GM12872 (cell line): ENCODE measurements at regions not wholly inside any gene's neighbourhood (a gene's known extent, or its start where the extent isn't known, plus 50 kb on each side); places are given as distances from the start of the nearest gene placed in this dataset.

Experiments
- TF ChIP-seq, protein P1 (sequence below): IDR thresholded peaks from 3 replicates; pipeline ENCODE4 v1.5.1; 2011; ENCODE audit warnings: low read depth, mild to moderate bottlenecking, low read length, moderate library complexity; ENCODE audit not compliant: insufficient read depth

DNA sequence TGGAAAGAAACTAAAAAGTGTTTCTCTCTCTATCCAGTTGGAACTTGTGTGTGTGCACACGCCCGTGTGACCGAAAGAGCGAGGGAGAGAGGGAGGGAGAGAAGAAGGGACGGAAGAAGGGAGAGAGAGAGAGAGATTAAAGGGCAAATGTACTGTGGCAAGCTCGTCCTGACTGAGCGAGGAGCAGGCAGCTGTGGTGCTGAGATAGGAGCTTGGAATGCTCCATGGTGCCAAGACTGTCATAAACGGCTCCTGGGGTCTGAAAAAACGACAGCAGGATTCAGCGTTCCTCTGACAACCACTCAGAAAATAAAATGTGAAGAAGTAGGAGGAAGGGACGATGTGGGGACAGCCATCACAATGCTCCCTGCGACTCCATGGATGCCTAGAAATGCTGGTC lies 276.0 kb downstream of the SV2B start:
- TF ChIP-seq, protein P1, sequence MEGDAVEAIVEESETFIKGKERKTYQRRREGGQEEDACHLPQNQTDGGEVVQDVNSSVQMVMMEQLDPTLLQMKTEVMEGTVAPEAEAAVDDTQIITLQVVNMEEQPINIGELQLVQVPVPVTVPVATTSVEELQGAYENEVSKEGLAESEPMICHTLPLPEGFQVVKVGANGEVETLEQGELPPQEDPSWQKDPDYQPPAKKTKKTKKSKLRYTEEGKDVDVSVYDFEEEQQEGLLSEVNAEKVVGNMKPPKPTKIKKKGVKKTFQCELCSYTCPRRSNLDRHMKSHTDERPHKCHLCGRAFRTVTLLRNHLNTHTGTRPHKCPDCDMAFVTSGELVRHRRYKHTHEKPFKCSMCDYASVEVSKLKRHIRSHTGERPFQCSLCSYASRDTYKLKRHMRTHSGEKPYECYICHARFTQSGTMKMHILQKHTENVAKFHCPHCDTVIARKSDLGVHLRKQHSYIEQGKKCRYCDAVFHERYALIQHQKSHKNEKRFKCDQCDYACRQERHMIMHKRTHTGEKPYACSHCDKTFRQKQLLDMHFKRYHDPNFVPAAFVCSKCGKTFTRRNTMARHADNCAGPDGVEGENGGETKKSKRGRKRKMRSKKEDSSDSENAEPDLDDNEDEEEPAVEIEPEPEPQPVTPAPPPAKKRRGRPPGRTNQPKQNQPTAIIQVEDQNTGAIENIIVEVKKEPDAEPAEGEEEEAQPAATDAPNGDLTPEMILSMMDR = no peak

DNA sequence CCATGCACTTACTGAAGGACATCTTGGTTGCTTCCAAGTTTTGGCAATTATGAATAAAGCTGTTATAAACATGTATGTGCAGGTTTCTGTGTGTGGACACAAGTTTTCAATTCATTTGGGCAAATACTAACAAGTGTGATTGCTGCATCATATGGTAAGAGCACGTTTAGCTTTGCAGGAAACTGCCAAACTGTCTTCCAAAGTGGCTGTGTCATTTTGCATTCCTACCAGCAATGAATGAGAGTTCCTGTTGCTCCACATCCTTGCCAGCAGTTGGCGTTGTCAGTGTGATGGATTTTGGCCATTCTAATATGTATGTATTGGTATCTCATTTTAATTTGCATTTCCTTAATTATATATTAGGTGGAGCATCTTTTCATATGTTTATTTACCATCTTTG lies 280.1 kb downstream of the SV2B start:
- TF ChIP-seq, protein P1 = no peak

DNA sequence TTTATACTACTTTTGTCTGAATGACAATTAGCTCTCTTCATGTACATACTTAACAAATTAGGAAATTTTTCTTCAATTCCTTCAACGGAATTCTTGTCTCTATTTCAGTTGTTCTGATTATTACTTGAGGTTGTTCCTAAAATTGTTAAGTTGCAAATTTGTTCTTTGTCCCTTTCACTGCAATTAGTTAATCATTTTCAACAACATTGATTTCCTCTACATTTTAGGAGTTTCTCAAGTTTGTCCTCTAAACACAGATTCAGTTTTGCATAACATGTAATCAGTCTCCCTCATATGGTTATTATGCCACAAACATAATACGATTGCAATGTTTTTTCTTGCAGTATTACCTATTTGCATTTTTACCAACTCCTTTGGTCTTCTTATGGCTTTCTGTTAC lies 283.5 kb downstream of the SV2B start:
- TF ChIP-seq, protein P1 = no peak

DNA sequence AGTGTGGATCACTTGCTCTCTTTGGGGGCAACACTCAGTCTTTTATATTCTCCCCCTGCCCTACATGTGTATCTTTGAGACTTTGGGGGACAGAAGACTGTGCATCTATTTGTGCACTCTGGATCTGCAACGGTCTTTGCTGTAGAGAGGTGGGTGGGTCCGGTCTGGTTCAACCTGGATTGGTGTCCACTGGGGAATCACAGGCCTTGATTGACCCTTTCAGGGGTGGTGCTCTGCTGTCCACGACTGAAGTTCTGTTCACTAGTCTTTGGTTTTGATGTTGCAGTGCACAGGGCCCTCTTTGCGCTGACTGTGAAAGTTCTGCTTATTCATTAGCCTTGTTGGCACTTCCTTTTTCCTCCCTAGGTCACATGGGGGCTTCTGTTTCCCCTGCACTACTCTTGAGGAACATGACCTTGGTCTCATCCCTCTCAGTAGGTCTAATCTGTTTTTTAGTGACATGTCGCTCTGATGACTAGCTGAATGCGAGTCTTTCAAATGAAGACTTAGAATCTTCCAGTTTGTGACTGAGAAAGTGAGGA lies 284.2 kb downstream of the SV2B start:
- TF ChIP-seq, protein P1 = no peak

DNA sequence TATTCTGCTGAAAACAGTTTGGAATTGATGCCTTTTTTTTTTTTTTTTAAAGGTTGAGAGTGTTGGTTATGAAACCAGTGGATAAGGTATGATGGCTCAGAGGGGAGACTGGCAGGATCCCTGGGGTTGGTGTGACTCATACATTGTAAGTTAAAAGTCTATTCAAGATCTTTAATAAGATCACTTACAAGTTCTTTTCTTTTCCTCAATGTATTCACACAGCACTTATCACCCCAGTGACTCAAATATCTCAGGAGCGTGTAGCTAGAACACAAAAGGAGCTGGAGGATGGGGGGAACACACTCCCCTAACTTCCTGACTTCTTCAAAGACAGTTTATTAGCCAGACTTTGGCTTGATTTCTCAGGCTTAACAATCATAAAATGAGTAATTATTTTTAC lies 285.3 kb downstream of the SV2B start:
- TF ChIP-seq, protein P1 = no peak

DNA sequence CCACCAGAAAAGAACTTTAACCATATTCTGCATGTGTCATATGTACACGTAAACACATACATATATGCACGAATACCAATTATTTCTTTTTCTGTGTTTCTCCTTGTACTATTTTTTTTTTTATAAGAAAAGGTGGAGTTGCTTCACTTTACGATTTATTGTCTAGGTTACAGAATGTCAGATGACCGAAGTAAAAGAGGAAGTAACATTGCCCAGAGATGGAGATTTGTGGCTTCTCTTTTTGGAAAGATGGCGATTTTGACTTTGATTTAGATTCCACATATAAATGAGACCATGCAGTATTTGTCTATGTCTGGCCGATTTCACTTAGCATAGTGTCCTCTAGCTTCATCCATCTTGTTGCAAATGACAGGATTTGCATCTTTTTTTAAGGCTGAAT lies 293.1 kb downstream of the SV2B start:
- TF ChIP-seq, protein P1 = no peak

DNA sequence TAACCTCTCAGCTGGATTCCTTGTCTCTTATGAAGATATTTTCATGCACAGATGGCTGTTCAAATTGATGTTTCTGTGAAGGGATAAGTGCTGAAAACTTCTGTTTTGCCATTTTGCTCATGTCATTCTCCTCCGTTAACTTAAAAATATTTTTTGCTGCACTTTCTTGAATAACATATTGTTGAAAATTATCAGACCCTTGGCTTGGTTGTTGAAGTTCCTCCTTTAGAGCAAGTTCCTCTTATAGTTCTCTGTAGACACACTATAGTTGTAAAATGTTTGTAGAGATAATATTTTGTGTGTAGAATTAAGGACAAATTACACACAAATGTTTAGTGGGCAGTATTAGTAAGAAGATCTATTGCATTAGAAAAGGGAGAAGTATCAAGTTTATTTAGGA lies 300.4 kb downstream of the SV2B start:
- TF ChIP-seq, protein P1 = no peak
